ENCODE measurements at regions not wholly inside any gene's neighbourhood (a gene's known extent, or its start where the extent isn't known, plus 50 kb on each side); places are given as distances from the start of the nearest gene placed in this dataset.

- no peak for TF ChIP-seq EP300 (IDR thresholded peaks at IDR 0.05; ENCODE audit: low read depth)
- TF ChIP-seq POLR2A (IDR thresholded peaks at IDR 0.05) = no peak
Measured at GRCh38 chr15:70428211-70428822, 330.6 kb upstream of the TLE3 start.

Data from transverse colon (tissue), 1 donor.